B cell (primary cell): ENCODE measurements at regions not wholly inside any gene's neighbourhood (a gene's known extent, or its start where the extent isn't known, plus 50 kb on each side); places are given as distances from the start of the nearest gene placed in this dataset.

ENCODE experiments used
- CTCF ChIP-seq: fragments of 200-600 bp; IDR thresholded peaks from one replicate; pipeline ENCODE4 v1.8.0; 2022; ENCODE audit warnings: antibody characterized with exemption, mild to moderate bottlenecking
- EZH2 ChIP-seq: IDR thresholded peaks from 2 replicates; pipeline ENCODE4 v1.6.1; 2012; ENCODE audit warnings: borderline replicate concordance, low read depth, mild to moderate bottlenecking, moderate library complexity, low read length; ENCODE audit not compliant: insufficient read depth, poor library complexity, severe bottlenecking

DNA sequence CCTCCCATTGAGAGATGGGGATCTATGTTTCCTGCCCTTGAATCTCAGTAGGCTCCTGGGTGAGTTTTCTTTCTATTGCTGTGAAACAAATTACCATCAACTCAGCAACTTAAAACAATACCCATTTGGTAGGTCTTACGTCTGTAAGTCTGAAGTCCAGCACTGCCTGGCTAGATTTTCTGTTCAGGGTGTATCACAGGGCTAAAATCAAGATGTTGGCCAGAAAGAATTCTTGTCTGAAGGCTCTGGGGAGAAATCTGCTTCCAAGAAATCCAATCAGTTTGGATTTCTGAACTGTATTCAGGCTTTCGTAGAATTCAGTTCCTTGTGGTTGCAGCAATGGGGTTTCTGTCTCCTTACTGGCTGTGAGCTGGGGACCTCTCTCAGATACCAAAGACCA lies 99.6 kb upstream of the SLC24A3 start:
- TF ChIP-seq CTCF (no peak), EZH2 (no peak)
